ENCODE measurements at regions not wholly inside any gene's neighbourhood (a gene's known extent, or its start where the extent isn't known, plus 50 kb on each side); places are given as distances from the start of the nearest gene placed in this dataset.

- FAIRE-seq, result no peak
Measured at GRCh38 chr3:82067420-82067819, 306.0 kb upstream of the GBE1 start.

DNA sequence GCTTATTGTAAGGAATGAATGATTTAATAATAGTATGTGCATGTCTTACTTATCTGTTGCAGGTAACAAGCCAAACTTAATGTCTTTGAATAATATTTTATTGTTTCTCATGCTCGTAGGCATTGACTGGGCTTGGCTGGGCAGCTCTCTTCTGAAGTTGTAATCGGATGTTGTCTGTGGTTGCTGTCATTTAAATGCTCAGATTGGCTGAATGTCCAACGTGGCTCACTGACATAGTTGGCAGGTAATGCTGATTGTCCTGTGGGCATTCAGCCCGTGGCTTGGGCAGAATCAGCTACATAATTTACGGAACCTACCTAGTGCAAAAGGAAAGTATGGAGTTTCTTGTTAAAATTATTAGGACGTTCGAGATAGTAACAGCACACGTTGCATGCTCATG is 297.4 kb upstream of the GBE1 start:
- FAIRE-seq, result no peak

DNA sequence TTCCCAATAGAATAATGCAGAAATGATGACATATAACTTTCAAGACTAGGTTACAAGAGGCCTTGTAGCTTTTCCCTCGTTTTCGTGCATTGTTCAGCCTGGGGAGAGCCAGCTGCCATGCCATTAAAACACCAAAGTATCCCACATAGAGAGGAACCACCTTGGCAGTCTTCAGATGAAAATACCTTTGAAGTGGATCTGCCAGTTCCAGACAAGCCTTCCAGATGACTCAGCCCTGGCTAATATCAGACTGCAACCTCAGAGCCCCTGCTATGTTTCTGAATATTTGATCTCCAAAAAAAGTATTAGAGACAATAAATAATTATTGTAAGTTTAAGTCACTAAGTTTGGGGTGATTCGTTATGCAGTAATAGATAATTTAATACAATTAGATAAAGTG is 294.3 kb upstream of the GBE1 start:
- no peak for FAIRE-seq

DNA sequence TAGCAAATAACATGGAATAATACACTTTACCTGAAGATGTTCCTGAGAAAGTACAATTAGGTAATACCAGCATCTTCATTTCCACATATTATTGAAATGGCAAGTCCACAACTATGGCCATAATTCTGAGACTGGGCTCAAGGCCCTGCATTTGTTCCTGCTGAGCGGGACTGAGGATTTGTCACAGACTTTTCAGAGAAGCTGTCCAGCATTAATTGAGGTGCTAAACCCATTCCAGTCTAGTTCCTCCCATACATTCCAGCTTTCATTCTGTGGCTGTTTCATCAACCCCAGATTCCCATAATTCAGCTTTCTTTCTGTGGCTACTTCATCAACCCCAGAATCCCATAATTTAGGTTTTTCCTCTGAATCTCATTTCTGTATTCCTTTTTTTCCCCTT is 293.4 kb upstream of the GBE1 start:
- FAIRE-seq, result no peak

GRCh38 chr3:82053236-82053635 is 291.8 kb upstream of the GBE1 start:
- FAIRE-seq, result no peak

- no peak for FAIRE-seq
Measured at GRCh38 chr3:82050382-82050781, 288.9 kb upstream of the GBE1 start.

DNA sequence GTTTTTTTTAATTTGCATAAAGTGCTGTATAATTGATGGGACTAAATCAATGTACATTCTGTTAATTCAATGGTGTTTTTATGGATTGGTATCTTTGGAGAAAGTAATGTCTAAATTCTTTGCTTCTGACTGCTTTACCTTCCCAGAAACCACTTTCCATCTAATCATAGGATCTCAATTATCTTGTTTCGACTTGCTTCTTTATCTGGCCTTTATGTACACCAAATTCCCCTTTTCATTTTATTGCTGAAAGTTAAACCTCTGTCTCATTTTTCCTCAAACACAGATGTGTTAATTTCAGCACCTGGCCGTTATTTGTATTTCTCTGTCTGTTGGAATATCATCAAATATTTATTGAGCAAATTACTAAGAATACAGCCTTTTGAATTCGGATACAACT is 287.3 kb upstream of the GBE1 start:
- no peak for FAIRE-seq

- no peak for FAIRE-seq
Measured at GRCh38 chr3:82044930-82045705, 283.7 kb upstream of the GBE1 start.

- FAIRE-seq, result no peak
Measured at GRCh38 chr3:82038556-82038955, 277.1 kb upstream of the GBE1 start.

- no peak for FAIRE-seq
Measured at GRCh38 chr3:82033186-82033585, 271.7 kb upstream of the GBE1 start.

DNA sequence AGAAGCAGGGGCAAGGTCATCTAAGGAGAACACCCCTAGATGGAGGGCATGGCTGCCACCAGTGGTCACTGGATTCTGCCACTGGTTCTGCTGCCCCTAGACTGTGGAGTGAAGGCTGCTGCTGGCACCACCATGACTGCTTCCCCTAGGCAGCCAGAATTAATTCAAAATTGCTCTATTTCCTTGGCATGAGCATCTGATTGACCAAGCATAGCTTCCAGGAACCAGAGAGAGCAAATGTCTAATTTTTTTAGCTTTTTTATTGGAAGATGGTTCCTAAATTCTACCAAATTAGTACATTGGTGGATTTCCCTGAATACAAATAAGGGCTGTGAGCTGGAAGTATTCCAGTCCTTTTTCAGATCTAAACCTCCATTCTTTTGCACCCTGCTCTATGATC is 270.2 kb upstream of the GBE1 start:
- FAIRE-seq, result no peak

GRCh38 chr3:82030916-82031315 is 269.5 kb upstream of the GBE1 start:
- no peak for FAIRE-seq

- FAIRE-seq, result no peak
Measured at GRCh38 chr3:82022836-82023235, 261.4 kb upstream of the GBE1 start.

DNA sequence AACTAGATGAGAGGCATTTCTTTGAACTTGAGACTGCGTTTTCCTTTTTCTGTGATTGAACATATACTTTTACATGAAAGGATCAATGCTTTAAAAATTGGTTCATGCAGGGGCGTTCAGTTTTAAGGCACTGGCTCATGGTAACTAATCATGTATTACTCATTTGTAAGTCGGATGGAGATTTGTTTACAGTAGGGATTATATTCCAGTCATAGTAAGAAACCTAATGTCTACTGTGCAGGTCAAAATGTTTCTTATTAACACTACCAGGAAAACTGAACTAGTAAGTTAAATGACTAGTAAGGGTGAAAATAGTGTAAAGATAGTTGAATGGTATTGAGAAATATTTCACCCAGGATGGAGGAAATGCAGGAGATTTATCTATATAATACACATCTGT is 258.8 kb upstream of the GBE1 start:
- no peak for FAIRE-seq

- no peak for FAIRE-seq
Measured at GRCh38 chr3:82015241-82015640, 253.8 kb upstream of the GBE1 start.

- no peak for FAIRE-seq
Measured at GRCh38 chr3:82012775-82013174, 251.3 kb upstream of the GBE1 start.

DNA sequence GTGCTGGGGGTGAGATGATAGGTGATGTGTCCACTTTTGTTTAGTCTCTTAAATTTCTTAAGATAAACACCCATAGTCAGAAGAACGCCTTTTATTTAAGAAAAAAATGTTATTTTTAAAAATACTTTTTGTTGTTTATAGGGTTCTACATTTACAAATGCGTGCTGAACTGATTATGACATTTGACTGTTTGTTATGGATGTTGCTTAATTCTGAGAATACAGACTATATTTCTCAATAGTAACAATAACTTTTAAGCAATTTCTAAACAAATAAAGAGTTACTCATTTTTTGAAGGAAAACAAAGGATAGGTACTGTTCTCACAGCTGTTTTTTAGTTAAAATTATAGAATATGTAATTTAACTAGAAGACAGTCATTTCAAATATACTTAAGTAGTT is 249.9 kb upstream of the GBE1 start:
- FAIRE-seq, result no peak

- no peak for FAIRE-seq
Measured at GRCh38 chr3:82005266-82005665, 243.8 kb upstream of the GBE1 start.

DNA sequence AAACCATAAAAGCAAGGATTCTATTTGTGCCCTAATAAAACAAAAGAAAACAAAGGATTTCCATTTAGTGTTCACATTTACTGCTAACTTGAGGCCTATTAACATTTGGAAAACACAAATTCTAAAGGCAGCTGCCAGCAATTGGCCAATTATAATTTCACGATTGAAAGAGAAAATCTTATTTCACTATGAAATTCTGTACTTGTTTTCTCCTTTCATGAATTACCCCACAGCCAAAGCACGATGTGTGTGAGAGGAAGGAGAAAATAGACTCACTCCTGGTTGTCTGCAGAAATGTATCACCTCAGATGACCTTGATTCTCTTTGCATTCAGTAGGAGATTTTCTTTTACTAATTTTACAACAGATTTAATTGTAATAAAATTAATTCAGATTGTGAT is 242.8 kb upstream of the GBE1 start:
- no peak for FAIRE-seq

GRCh38 chr3:82002986-82003642 is 241.7 kb upstream of the GBE1 start:
- no peak for FAIRE-seq

GRCh38 chr3:82002491-82002890 is 241.0 kb upstream of the GBE1 start:
- FAIRE-seq, result no peak

GRCh38 chr3:82001276-82001923 is 240.0 kb upstream of the GBE1 start:
- no peak for FAIRE-seq

DNA sequence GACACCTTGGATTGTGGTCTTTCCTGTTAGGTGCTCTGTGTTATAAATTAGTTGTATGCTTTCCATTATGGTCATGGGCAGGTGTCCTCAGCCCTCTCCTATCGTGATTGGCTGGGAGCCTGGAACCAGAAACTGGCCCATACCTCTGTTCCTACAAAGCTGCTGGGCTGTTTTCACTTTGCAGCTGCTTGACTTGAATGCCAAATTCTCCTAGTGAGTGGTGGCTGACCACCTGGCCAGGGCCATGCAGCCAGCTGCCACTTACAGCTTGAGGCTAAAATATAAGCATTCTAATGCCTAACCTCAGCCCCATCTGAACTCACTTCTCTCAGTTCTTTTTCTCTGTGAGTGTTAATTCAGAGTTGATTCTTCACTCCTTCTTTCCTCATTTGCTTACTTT is 239.3 kb upstream of the GBE1 start:
- FAIRE-seq, result no peak

- no peak for FAIRE-seq
Measured at GRCh38 chr3:82000350-82000749, 238.9 kb upstream of the GBE1 start.
